Mesothelial cell of epicardium (in vitro differentiated cells): ENCODE measurements at regions not wholly inside any gene's neighbourhood (a gene's known extent, or its start where the extent isn't known, plus 50 kb on each side); places are given as distances from the start of the nearest gene placed in this dataset.
A peak's percentile ranks its signal among the peaks of the same experiment; 100 is the strongest.

Experiments used
- DNase-seq, 2 experiments: peaks; one replicate each; pipeline ENCODE4 v3.0.0; 2021; ENCODE audit warnings: low spot score in 2 of 2; ENCODE audit not compliant: unreplicated experiment in 2 of 2
- H3K27ac Mint-ChIP-seq: 2 replicates; pipeline ENCODE4 v1.8.0; 2021; ENCODE audit warnings: mixed read lengths
- H3K27me3 Mint-ChIP-seq: 2 replicates; pipeline ENCODE4 v1.8.0; 2021; ENCODE audit warnings: low read depth, mixed read lengths
- H3K36me3 Mint-ChIP-seq: 2 replicates; pipeline ENCODE4 v1.8.0; 2021; ENCODE audit warnings: mixed read lengths
- H3K4me1 Mint-ChIP-seq: 2 replicates; pipeline ENCODE4 v1.8.0; 2021; ENCODE audit warnings: mixed read lengths
- H3K4me3 Mint-ChIP-seq: 2 replicates; pipeline ENCODE4 v1.8.0; 2021; ENCODE audit warnings: mild to moderate bottlenecking, moderate library complexity, mixed read lengths
- H3K9me3 Mint-ChIP-seq: 2 replicates; pipeline ENCODE4 v1.8.0; 2021; ENCODE audit warnings: mixed read lengths
- TF ChIP-seq, protein P1 (sequence below): fragments of 200-600 bp; sonication (generic); IDR thresholded peaks from one replicate; pipeline ENCODE4 v1.5.0; 2021; ENCODE audit warnings: antibody characterized with exemption; ENCODE audit not compliant: unreplicated experiment

GRCh38 chr6:81638366-81638765 is 114.1 kb downstream of the TENT5A start:
- TF ChIP-seq, protein P1, sequence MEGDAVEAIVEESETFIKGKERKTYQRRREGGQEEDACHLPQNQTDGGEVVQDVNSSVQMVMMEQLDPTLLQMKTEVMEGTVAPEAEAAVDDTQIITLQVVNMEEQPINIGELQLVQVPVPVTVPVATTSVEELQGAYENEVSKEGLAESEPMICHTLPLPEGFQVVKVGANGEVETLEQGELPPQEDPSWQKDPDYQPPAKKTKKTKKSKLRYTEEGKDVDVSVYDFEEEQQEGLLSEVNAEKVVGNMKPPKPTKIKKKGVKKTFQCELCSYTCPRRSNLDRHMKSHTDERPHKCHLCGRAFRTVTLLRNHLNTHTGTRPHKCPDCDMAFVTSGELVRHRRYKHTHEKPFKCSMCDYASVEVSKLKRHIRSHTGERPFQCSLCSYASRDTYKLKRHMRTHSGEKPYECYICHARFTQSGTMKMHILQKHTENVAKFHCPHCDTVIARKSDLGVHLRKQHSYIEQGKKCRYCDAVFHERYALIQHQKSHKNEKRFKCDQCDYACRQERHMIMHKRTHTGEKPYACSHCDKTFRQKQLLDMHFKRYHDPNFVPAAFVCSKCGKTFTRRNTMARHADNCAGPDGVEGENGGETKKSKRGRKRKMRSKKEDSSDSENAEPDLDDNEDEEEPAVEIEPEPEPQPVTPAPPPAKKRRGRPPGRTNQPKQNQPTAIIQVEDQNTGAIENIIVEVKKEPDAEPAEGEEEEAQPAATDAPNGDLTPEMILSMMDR, result no peak
- Mint-ChIP-seq H3K27me3 (no peaks in the 10 kb centered on the region), H3K36me3 (peaks cover 1% of the 10 kb centered on the region), H3K9me3 (peaks cover 23% of the 10 kb centered on the region), H3K4me3 (no peak overlapping the region), H3K27ac (peak overlapping the region; percentile 3), H3K4me1 (peaks cover 4% of the 10 kb centered on the region)
- DNase-seq, result no peak

DNA sequence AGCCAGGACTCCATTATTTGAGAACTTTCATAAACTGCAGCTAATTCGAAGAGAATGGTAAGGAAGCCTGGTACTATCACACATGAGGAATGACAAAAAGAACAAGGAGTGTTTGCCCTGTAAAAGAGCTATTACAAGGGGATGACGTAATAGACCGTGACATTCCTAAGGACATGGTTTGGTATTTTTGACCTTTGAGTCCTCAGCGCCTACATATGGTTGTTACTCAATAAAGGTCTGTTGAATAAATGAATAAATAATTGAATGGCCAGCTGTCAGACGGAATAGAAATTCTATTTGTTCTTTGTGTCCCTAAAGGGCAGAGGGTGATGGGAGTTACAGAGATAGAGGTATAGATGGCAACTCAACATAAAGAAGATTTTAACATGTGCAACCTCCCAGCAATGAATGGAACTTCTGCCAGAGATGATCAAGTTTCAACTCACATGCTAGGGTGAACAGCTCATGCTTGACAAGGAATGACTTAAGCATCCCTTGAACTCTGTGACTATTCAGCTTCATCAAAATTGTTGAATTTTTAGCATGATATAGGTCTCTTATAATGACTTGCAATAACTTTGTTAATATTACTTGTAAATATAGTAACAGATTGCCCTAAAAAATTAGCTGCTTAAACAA is 115.4 kb downstream of the TENT5A start:
- no peak for DNase-seq
- H3K4me3 Mint-ChIP-seq, result no peak overlapping the region
- no peaks in the 10 kb centered on the region for H3K27me3 Mint-ChIP-seq
- peaks cover 10% of the 10 kb centered on the region for H3K9me3 Mint-ChIP-seq
- TF ChIP-seq, protein P1, result no peak
- H3K36me3 Mint-ChIP-seq, result peaks cover 1% of the 10 kb centered on the region
- H3K27ac Mint-ChIP-seq, result no peak overlapping the region
- peaks cover 4% of the 10 kb centered on the region for H3K4me1 Mint-ChIP-seq

DNA sequence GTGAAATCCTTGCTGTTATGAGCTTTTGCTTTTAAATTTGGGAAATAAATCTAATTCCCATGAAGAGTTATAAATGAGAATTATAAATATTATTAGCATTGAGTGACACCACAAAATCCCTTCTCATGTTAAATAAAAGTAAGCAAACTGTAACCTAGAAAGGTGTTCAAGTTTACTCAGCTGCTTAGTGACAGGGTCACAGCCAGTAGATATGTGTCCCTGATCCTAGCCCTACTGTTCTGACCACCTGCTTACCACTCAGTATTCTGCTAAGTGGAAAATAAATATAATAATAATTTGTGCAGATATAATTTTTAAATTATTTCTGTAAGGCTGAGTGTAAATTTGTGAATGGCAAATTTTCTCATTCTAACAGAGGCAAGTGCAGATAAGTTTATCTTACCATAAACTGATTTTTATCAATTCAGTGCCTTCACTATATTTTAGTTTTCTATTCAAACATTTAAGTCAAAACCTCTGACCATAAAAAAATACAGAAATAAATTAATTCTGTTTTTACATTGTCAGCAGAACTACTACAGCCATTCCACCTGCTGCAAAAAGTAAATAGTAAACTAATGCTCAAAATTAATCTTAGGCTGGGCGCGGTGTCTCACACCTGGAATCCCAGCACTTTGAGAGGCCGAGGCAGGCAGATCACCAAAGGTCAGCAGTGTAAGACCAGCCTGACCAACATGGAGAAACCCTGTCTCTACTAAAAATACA is 118.2 kb downstream of the TENT5A start:
- peaks cover 3% of the 10 kb centered on the region for H3K36me3 Mint-ChIP-seq
- peaks cover 17% of the 10 kb centered on the region for H3K9me3 Mint-ChIP-seq
- no peak overlapping the region for H3K4me3 Mint-ChIP-seq
- H3K27ac Mint-ChIP-seq, result no peak overlapping the region
- H3K4me1 Mint-ChIP-seq, result peaks cover 4% of the 10 kb centered on the region
- TF ChIP-seq, protein P1, result no peak
- no peaks in the 10 kb centered on the region for H3K27me3 Mint-ChIP-seq
- no peak for DNase-seq

- DNase-seq, result no peak
- H3K27ac Mint-ChIP-seq, result no peak overlapping the region
- no peaks in the 10 kb centered on the region for H3K27me3 Mint-ChIP-seq
- H3K9me3 Mint-ChIP-seq, result peaks cover 21% of the 10 kb centered on the region
- H3K4me1 Mint-ChIP-seq, result peaks cover 2% of the 10 kb centered on the region
- H3K36me3 Mint-ChIP-seq, result peaks cover 3% of the 10 kb centered on the region
- TF ChIP-seq, protein P1, result no peak
- H3K4me3 Mint-ChIP-seq, result no peak overlapping the region
These were observed 119.1 kb downstream of the TENT5A start for GRCh38 chr6:81633391-81633790.

- Mint-ChIP-seq H3K4me1 (no peaks in the 10 kb centered on the region), H3K9me3 (peaks cover 21% of the 10 kb centered on the region), H3K27me3 (no peaks in the 10 kb centered on the region), H3K4me3 (no peak overlapping the region), H3K36me3 (peaks cover 3% of the 10 kb centered on the region), H3K27ac (no peak overlapping the region)
- DNase-seq, result no peak
- TF ChIP-seq, protein P1, result no peak
These were observed 121.8 kb downstream of the TENT5A start for GRCh38 chr6:81630719-81631118.
